ENCODE measurements at regions not wholly inside any gene's neighbourhood (a gene's known extent, or its start where the extent isn't known, plus 50 kb on each side); places are given as distances from the start of the nearest gene placed in this dataset.
"Not testable (repeated sequence)": the region's sequence is repeated elsewhere in the genome, so short reads cannot be mapped to it uniquely, and the experiment has no call there.

DNA sequence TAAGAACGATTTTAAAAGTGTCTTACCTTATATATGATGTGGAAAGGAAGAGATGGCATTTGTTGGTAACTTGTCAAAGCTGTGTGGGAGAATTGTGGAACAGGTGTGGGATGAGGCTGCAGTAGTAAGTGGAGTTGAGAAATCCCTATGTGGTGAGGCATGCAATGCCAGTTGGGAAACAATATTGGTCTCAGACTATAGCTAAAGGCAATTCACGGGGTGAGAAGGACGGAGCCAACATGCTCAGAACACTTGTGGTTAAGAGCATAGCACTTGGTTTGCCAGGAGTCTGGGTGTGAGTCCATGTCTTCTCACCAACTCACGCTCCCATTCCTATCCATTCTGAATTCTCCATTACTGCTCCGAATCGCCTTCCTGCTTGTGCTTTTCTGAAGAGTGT, 615.6 kb upstream of the ADAMTS9 start:
- DNase-seq (ENCODE audit: low read depth, low spot score): no peak

GRCh38 chr3:65291448-65292125, 603.8 kb upstream of the ADAMTS9 start:
- DNase-seq (ENCODE audit: low read depth, low spot score): no peak

- DNase-seq (ENCODE audit: low read depth, low spot score): no peak
Observed at GRCh38 chr3:65288776-65289175, 601.0 kb upstream of the ADAMTS9 start.

DNA sequence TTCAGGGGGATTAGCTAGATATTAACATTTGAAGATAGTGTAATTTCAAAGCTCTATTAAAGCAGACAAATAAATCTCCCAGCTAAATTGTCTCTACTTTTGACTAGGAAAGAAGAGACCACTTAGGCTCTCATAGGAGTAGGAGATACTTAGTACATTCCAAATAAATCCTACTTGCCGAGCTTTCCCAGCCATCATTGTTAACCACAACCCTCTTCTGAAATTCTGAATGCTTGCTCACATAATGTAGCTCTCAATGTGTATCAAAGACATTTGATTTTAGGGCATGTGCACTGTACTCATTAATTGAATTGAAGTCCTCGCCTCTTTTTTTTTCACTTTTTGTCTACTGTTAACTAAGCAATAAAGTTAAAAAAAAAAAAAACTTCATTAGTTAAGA, 598.2 kb upstream of the ADAMTS9 start:
- no peak for DNase-seq (ENCODE audit: low read depth, low spot score)

GRCh38 chr3:65284961-65285360, 597.2 kb upstream of the ADAMTS9 start:
- no peak for DNase-seq (ENCODE audit: low read depth, low spot score)

DNA sequence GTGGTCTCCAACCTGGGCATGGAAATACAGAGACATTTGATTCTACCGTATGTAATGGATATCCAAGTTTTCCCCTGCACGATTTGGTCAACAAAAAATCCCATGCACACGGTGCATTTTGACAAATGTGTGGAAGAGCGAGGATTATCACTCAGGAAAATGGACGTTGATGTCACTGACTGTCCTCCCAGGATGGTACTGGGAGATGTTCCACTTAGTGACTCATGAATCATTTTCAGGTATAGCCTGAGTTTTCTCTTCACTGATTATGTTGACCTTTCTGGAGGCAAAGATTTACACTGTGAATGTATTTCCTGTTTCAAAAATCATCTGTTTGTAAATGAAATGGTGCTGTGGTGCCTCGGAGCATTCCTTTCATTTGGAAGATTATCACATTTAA, 596.7 kb upstream of the ADAMTS9 start:
- no peak for DNase-seq (ENCODE audit: low read depth, low spot score)

GRCh38 chr3:65279225-65279782, 591.5 kb upstream of the ADAMTS9 start:
- no peak for DNase-seq (ENCODE audit: low read depth, low spot score)

DNA sequence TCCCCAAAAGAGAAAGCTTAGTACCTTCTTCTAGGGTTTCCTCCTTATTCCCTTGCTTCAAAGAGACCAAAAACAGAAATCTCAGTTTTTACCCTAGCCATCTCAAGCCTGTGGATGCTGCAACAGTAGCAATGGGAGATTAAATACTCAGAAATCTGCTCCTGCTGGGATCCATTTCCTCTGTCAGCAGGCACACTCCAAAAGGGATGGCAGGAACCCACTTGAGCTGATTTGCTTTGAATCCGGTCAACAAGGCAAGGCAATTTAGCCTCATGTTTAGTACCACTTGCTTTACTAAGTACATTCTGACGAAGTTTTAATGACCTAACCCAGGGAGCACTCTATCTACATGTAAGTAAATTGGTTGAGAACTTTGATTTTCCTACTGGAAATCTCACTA, 590.0 kb upstream of the ADAMTS9 start:
- no peak for DNase-seq (ENCODE audit: low read depth, low spot score)

DNA sequence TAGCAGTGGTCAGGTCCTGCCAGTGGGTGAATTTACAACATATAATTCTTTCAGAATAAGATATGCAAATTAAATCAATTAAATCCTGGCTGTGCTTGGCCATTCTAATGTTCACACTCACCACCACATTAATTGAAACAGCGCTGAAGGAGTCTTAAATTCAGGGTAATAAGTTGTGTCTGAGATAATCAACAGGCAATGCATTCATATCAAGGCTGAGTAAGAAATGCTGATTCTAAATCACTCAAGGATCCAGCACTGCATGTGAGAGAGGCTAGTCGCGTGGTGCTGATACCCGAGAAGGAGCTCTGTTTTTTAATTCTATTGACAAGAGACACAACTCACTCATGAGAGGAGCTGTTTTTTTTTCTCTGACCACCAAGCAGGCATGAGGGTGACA, 588.8 kb upstream of the ADAMTS9 start:
- DNase-seq (ENCODE audit: low read depth, low spot score): no peak

DNA sequence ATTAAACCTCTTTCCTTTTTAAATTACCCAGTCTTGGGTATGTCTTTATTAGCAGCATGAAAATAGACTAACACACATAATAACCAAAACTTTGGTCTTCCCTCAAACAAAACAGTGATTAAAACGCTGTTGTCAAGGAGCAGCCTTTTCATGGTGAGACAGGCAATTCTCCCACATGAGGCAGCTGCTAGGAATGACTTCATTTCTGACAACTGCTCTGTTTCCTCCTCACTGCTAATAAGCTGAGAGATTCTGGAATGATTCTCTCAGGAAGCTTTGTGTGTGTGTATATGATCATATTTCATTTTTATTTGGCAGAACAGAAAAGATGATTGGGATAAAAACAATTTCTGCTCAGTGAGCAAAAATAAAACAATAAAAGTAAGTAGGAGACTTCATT, 580.6 kb upstream of the ADAMTS9 start:
- DNase-seq (ENCODE audit: low read depth, low spot score): no peak

DNA sequence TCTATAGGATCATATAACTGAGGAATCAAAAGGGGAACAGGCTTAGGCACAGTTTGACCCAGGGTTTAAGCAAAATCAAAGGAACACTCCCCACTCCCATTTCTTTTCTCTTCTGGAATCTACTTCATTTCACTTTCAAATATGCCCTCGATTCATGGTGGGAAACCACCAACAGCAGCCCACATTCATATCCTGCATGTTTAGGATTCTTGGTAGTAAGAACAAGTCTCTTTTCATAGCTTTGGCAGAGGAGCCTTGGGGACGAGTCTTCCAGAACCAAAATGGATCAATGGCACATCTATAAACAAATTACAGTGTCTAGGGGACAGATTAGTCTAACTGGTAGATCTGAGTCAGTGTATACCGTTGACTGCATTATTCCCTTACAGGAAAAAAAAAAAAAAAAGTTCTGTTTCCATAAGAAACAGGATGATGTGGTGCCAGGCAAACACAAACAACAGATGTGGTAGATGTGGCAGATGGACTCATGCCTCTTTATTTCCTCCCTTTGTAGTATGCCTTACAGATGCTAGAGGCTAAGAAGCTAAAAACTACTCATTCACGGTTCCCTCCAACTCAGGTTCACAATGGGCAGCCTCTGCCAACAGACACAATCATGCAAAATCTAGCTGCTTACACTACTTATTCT, 578.3 kb upstream of the ADAMTS9 start:
- DNase-seq (ENCODE audit: low read depth, low spot score): no peak

DNA sequence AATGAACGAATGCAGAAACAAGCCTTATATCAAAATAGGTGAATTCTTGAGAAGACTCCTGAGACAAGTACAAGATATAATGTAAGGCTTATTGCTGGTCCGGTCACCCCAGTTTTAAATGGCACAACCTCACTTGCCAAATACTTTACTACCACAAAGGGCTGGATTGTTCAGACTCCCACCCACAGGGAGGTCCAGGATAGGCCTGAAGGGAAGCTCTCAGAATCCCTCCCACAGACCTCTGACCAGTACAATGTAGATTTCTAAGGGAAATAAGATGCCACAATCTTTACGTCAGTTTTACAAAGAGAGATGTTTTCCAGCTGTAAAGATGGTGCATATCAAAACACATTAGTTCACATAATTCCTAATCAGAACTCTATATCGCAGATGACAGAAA, 577.7 kb upstream of the ADAMTS9 start:
- no peak for DNase-seq (ENCODE audit: low read depth, low spot score)

- DNase-seq (ENCODE audit: low read depth, low spot score): no peak
Observed at GRCh38 chr3:65262548-65262947, 574.7 kb upstream of the ADAMTS9 start.

GRCh38 chr3:65259946-65260345, 572.1 kb upstream of the ADAMTS9 start:
- no peak for DNase-seq (ENCODE audit: low read depth, low spot score)

DNA sequence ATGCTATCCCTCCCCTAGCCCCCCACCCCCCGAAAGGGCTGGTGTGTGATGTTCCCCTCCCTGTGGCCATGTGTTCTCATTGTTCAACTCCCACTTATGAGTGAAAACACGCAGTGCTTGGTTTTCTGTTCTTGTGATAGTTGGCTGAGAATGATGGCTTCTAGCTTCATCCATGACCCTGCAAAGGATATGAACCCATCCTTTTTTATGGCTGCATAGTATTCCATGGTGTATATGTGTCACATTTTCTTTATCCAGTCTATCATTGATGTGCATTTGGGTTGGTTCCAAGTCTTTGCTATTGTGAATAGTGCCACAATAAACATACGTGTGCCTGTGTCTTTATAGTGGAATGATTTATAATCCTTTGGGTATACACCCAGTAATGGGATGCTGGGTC, 565.1 kb upstream of the ADAMTS9 start:
- DNase-seq (ENCODE audit: low read depth, low spot score): not testable (repeated sequence)

- no peak for DNase-seq (ENCODE audit: low read depth, low spot score)
Observed at GRCh38 chr3:65252266-65252665, 564.5 kb upstream of the ADAMTS9 start.

DNA sequence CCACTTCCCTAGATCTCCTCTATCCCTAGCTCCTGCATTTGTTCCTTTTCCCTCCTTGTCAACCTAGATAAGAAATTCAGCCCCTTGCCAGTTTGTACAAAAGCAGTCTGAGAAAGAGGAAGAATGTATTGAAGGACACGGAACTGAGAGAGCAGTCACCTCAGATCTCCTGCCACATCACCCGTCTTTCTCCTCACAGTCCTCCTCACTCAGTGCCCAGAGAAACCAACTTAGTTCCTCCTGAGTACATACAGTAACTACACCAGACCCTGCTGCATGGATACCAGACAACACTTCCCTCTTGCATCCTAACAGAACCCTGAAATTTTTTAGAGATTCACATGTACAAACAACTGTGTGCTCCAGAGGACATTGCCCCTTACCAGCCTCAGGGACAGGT, 563.6 kb upstream of the ADAMTS9 start:
- no peak for DNase-seq (ENCODE audit: low read depth, low spot score)

GRCh38 chr3:65246561-65246960, 558.8 kb upstream of the ADAMTS9 start:
- DNase-seq (ENCODE audit: low read depth, low spot score): no peak

DNA sequence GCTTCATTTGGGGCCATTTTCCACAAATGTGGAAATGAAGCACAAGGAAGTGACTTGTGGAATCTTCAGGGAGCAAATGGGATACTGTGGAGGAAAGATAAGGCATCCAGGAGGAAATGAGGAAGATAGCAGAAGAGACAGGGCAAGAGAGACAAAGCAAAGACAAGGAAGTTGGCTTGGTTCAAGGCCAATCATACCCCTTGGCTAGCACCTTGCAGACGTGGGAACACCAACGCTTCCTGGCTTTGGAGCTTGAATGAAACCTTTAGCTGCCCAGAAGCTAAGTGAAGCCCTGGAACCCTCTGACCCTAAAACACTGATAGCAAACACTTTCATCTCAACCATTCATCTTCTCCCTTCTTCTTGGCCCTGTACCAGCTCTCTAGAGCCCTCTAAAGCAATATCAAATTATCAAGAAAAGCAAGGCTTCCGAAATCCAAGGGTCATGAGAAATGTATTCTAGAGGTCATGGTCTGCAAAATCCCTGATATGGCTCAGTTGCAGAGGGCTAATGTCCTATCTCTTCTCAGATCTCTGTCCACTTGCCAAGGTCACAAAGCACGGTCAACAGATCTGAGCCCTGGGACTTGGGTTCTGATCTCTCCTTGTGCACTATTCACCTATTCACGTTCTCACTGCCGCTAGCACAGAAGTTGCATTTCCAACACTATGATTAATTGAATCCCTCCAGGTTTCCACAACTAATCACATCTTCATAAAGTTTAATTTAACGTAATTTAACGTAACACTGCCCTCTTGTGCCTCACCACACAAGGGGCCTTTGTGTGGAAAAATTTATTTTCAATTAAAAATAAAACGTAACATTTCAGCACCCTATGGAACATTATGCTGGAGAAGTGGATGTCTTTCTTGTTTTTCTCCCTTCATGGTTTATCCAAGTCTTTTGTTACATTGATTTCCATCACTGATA, 557.6 kb upstream of the ADAMTS9 start:
- DNase-seq (ENCODE audit: low read depth, low spot score): no peak

DNA sequence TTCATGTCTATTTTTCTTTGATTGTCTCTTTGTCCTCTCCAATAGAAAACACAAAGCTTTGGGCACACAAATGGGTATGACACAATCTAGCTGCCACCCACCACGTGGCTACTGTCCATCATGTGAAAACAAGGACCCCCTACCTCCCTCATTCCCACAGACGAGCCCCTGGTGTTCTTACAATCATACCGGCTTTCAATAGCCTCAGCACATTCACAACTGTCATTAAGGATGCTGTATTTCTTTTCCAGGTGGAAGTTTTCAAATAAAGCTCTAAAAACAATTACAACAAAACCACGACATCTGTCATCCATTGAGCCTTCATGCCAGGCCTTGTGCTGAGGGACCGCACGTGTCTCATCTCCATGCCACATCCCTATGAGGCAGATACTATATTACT, 552.6 kb upstream of the ADAMTS9 start:
- no peak for DNase-seq (ENCODE audit: low read depth, low spot score)

DNA sequence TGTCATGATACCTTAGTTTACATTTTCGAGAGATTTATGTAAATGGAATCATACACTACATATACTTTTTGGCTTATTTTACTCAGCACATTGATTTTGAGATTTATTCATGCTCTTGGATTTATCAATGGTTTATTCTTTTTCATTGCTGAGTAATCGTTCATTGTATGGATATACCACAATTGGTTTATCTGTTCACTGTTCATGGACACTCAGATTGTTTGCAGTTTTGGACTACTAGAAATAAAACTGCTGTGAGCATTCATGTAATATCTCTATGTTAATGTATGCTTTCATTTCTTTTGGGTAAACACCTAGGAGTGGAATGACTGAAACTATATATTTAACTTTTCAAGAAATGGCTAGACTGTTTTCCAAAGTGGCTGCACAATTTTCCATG, 550.9 kb upstream of the ADAMTS9 start:
- no peak for DNase-seq (ENCODE audit: low read depth, low spot score)

DNA sequence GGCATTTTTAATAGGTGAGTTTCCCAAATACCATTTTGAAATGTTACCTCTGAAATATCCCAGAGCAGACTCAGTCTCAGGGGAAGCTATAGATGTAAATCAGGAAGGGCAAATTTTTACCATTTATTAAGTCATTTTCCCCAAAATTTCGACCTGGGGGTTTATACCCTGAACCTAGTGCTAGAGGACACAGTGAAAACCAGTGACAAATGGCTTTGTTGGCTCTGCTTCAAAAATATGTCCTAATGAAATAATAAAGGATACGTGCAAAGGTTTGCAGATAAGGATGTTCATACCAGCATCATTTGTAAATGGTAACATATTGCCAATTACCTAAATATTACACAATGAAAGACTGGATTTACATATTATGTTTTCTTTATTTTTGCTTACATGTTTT, 546.7 kb upstream of the ADAMTS9 start:
- DNase-seq (ENCODE audit: low read depth, low spot score): no peak
